GM23248 (cell line): ENCODE measurements at regions not wholly inside any gene's neighbourhood (a gene's known extent, or its start where the extent isn't known, plus 50 kb on each side); places are given as distances from the start of the nearest gene placed in this dataset.

ENCODE experiments used
- EZH2 ChIP-seq: fragments of 200-600 bp; sonication (generic); IDR thresholded peaks from 2 replicates; pipeline ENCODE4 v1.6.1; 2018; ENCODE audit warnings: antibody characterized with exemption, mild to moderate bottlenecking; ENCODE audit not compliant: insufficient read depth, poor library complexity, severe bottlenecking
- EZH2phosphoT487 ChIP-seq: fragments of 200-600 bp; sonication (generic); IDR thresholded peaks from 2 replicates; pipeline ENCODE4 v1.6.1; 2018; ENCODE audit warnings: antibody characterized with exemption, moderate library complexity, mild to moderate bottlenecking, low read depth; ENCODE audit not compliant: insufficient read depth

DNA sequence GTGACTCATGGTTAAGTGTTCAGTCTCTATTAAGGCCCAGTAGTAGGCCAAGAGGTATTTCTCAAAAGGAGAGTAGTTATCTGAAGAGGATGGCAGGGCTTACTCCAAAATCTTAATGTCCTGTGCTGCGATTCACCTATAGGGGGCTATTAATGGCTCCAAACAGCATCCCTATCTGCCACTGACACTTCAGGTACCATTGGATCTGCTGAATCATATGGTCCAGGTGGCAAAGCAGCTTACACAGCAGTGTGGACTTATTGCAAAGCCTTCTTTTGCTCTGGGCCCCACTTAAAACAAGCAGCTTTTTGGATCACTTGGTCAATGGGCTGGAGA, 60.8 kb upstream of the ATP2B1 start:
- no peak for TF ChIP-seq EZH2
- TF ChIP-seq EZH2phosphoT487: no peak
